GM12878 (cell line): ENCODE measurements at regions not wholly inside any gene's neighbourhood (a gene's known extent, or its start where the extent isn't known, plus 50 kb on each side); places are given as distances from the start of the nearest gene placed in this dataset.

Experiments used
- ATAC-seq: fragments of 200-7000 bp; cut with Tn5 transposase; 3 replicates; pipeline ENCODE4 v1.9.1; 2020; ENCODE audit warnings: mild to moderate bottlenecking, moderate library complexity
- BruUV-seq: library from RNA; stranded (reverse); fragments of 400-500 nt; replicated peaks from 2 replicates; lab custom pipeline; 2021; lab: Mats Ljungman, UMichigan
- CTCF ChIA-PET: fragments of 300-600 bp; sonication (Branson Sonifier 250); formaldehyde crosslinking; extraction: SDS; loops from one replicate; lab custom pipeline; 2021; ENCODE audit warnings: inconsistent platforms; lab: Yijun Ruan, JAX
- POLR2A ChIA-PET: fragments of 350-600 bp; formaldehyde crosslinking; extraction: SDS; loops from one replicate; lab custom pipeline; 2021; ENCODE audit warnings: inconsistent platforms; lab: Charles Lee
- RAD21 ChIA-PET: fragments of 300-600 bp; sonication (Branson Sonifier 250); formaldehyde crosslinking; loops from one replicate; lab custom pipeline; 2023; ENCODE audit warnings: antibody characterized with exemption; ENCODE audit not compliant: unreplicated experiment; lab: Charles Lee
- SMC1A ChIA-PET: fragments of 300-600 bp; sonication (Branson Sonifier 250); formaldehyde crosslinking; loops from one replicate; lab custom pipeline; 2023; ENCODE audit not compliant: unreplicated experiment, uncharacterized antibody; lab: Charles Lee
- DNase-seq: peaks from one replicate; pipeline ENCODE4 v3.0.0-alpha.2; 2011; ENCODE audit warnings: low read depth, low spot score
- FAIRE-seq: peaks from 3 replicates; lab custom pipeline; 2011; peaks lifted over from hg19 to GRCh38; lab: Jason Lieb, UNC
- H2AFZ ChIP-seq: 2 replicates; pipeline ENCODE4 v1.6.0; 2011; ENCODE audit warnings: low read depth, low read length, control low read depth; ENCODE audit not compliant: control insufficient read depth
- H3K27ac ChIP-seq: 2 replicates; pipeline ENCODE4 v1.5.1; 2011; ENCODE audit warnings: control low read depth; ENCODE audit not compliant: control insufficient read depth, insufficient read depth
- H3K27me3 ChIP-seq, 2 experiments: replicated peaks in 1 of 2; 2 replicates each; pipeline versions ENCODE4 v1.6.0 to v1.6.1; 2011; ENCODE audit warnings: low read length in 1 of 2; ENCODE audit not compliant: control insufficient read depth in 2 of 2, insufficient read depth in 2 of 2
- H3K36me3 ChIP-seq, 2 experiments: 2 replicates each; pipeline ENCODE4 v1.5.1; 2011; ENCODE audit warnings: low read length in 1 of 2; ENCODE audit not compliant: control insufficient read depth in 2 of 2, insufficient read depth in 2 of 2
- H3K4me1 ChIP-seq: 2 replicates; pipeline ENCODE4 v1.6.1; 2011; ENCODE audit warnings: mild to moderate bottlenecking, low read length, moderate library complexity, mixed read lengths; ENCODE audit not compliant: control insufficient read depth, insufficient read depth
- H3K4me2 ChIP-seq: 2 replicates; pipeline ENCODE4 v1.6.0; 2011; ENCODE audit warnings: control low read depth; ENCODE audit not compliant: control insufficient read depth, insufficient read depth
- H3K4me3 ChIP-seq: fragments of 200-600 bp; sonication (generic); 2 replicates; pipeline ENCODE4 v1.5.1; 2016
- H3K79me2 ChIP-seq: 2 replicates; pipeline ENCODE4 v1.6.0; 2011; ENCODE audit warnings: low read length; ENCODE audit not compliant: control insufficient read depth, insufficient read depth
- H3K9ac ChIP-seq: 2 replicates; pipeline ENCODE4 v1.8.0; 2011; ENCODE audit warnings: low read length, control low read depth, mixed read lengths; ENCODE audit not compliant: control insufficient read depth, insufficient read depth
- H3K9me3 ChIP-seq: replicated peaks from 3 replicates; pipeline ENCODE4 v1.5.1; 2011; ENCODE audit warnings: mild to moderate bottlenecking, low read length; ENCODE audit not compliant: control insufficient read depth, insufficient read depth
- H4K20me1 ChIP-seq: 2 replicates; pipeline ENCODE4 v1.6.0; 2011; ENCODE audit not compliant: control insufficient read depth, insufficient read depth
- BRCA1 ChIP-seq: IDR thresholded peaks from 2 replicates; pipeline ENCODE4 v1.6.1; 2011; ENCODE audit warnings: low read depth, low read length, improper control_type of control experiment
- CHD2 ChIP-seq: IDR thresholded peaks from 2 replicates; pipeline ENCODE4 v1.6.1; 2011; ENCODE audit warnings: low read depth, low read length, improper control_type of control experiment, borderline replicate concordance
- EGR1 ChIP-seq, 2 experiments: IDR thresholded peaks; 1 replicate in 1 of 2; 2 replicates in 1 of 2; pipeline ENCODE4 v1.6.1; 2011 to 2012; ENCODE audit warnings: low read depth in 2 of 2, low read length in 2 of 2, borderline replicate concordance in 1 of 2, mild to moderate bottlenecking in 1 of 2, moderate library complexity in 1 of 2
- EZH2 ChIP-seq: IDR thresholded peaks from 2 replicates; pipeline ENCODE4 v1.6.1; 2012; ENCODE audit warnings: low read depth, mild to moderate bottlenecking, control low read depth, inconsistent platforms, low read length, borderline replicate concordance; ENCODE audit not compliant: control insufficient read depth
- IKZF1 ChIP-seq: fragments of 450-650 bp; conservative IDR thresholded peaks from 2 replicates; pipeline ENCODE4 v1.6.1; 2017; ENCODE audit warnings: antibody characterized with exemption, mild to moderate bottlenecking
- MXI1 ChIP-seq: fragments of 150-350 bp; IDR thresholded peaks from 2 replicates; pipeline ENCODE4 v1.6.1; 2011; ENCODE audit warnings: low read depth, mild to moderate bottlenecking, inconsistent platforms, low read length, improper control_type of control experiment
- NKRF ChIP-seq: fragments of 450-650 bp; conservative IDR thresholded peaks from 2 replicates; pipeline ENCODE4 v1.6.1; 2017; ENCODE audit warnings: mild to moderate bottlenecking, moderate library complexity
- NR2C1 ChIP-seq: fragments of 450-650 bp; IDR thresholded peaks from 2 replicates; pipeline ENCODE4 v1.6.1; 2017; ENCODE audit warnings: antibody characterized with exemption, mild to moderate bottlenecking, moderate library complexity
- POU2F2 ChIP-seq: IDR thresholded peaks from 3 replicates; pipeline ENCODE4 v1.6.1; 2011; ENCODE audit warnings: low read depth, mild to moderate bottlenecking, low read length, borderline replicate concordance
- RBBP5 ChIP-seq: fragments of 200-600 bp; sonication (generic); conservative IDR thresholded peaks from 2 replicates; pipeline ENCODE4 v1.6.1; 2016
- SMAD1 ChIP-seq: fragments of 450-650 bp; IDR thresholded peaks from 2 replicates; pipeline ENCODE4 v1.6.1; 2018; ENCODE audit warnings: mild to moderate bottlenecking, low read depth; ENCODE audit not compliant: partially characterized antibody
- SP1 ChIP-seq: IDR thresholded peaks from one replicate; pipeline ENCODE4 v1.6.1; 2011; ENCODE audit warnings: low read depth, low read length
- SREBF1 ChIP-seq: IDR thresholded peaks from 2 replicates; pipeline ENCODE4 v1.6.1; 2012; ENCODE audit warnings: mild to moderate bottlenecking, low read length
- USF2 ChIP-seq: IDR thresholded peaks from 2 replicates; pipeline ENCODE4 v1.6.1; 2011; ENCODE audit warnings: low read depth, low read length, improper control_type of control experiment, borderline replicate concordance
- YY1 ChIP-seq: IDR thresholded peaks from 2 replicates; pipeline ENCODE4 v1.6.1; 2011; ENCODE audit warnings: low read depth, mild to moderate bottlenecking, low read length
- WGBS: methylation state at CpG from one replicate; pipeline ENCODE4 v1.1.6; 2016; ENCODE audit warnings: low lambda C conversion rate; ENCODE audit not compliant: insufficient replicate concordance, insufficient coverage; ENCODE audit errors: missing lambda C conversion rate; 5-methylcytosine and 5-hydroxymethylcytosine counted together
- in situ Hi-C: fragments of 300-500 bp; cut with MboI; formaldehyde crosslinking; loops from 9 replicates; pipeline ENCODE4 v1.14.3; 2018; ENCODE audit warnings: mixed read lengths
- intact Hi-C: fragments of 100-400 bp; cut with micrococcal nuclease; formaldehyde crosslinking; loops from one replicate; pipeline ENCODE4 v1.14.2; 2022; ENCODE audit not compliant: unreplicated experiment
- TF ChIP-seq, protein P1 (sequence below): IDR thresholded peaks from 2 replicates; pipeline ENCODE4 v1.6.1; 2012; ENCODE audit warnings: mild to moderate bottlenecking, low read depth, low read length

DNA sequence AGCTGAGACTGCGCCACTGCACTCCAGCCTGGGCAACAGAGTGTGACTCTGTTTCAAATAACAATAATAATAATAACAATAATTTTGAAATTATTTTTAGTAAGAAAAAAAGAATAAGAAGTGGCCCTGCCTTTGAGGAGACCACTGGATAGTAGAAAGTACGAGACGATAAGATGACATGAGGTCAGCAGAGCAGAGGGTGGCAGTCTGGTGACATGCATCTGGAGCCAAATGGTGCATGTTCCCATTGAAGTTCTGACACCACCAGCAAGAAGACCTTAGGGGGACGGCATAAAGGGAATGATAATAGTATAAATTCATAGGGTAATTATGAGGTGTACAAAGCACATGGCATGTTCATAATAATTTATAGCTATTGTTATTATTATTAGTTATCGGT is 542.2 kb upstream of the TBL1XR1 start (continued):
- TF ChIP-seq USF2 (no peak), RBBP5 (no peak), SMAD1 (no peak)

- Histone ChIP-seq H3K4me1 (no peaks in the 10 kb centered on the region), H3K9me3 (no peaks in the 10 kb centered on the region), H3K27ac (no peak overlapping the region), H3K9ac (no peak overlapping the region), H4K20me1 (no peaks in the 10 kb centered on the region), H3K4me2 (no peak overlapping the region), H3K36me3 (no peaks in the 10 kb centered on the region), H3K79me2 (no peaks in the 10 kb centered on the region), H3K27me3 (no peaks in the 10 kb centered on the region), H2AFZ (no peak overlapping the region), H3K4me3 (no peak overlapping the region)
- no peak for DNase-seq
- intact Hi-C loops = no loop called here
- TF ChIP-seq SP1 (no peak), SREBF1 (no peak), EGR1 (IDR thresholded peaks at IDR 0.05; ENCODE audit: borderline replicate concordance in 1 of 2, low read depth in 2 of 2, low read length in 2 of 2) (no peak), YY1 (no peak), EZH2 (no peak), POU2F2 (no peak), NKRF (no peak), CHD2 (no peak), NR2C1 (no peak), MXI1 (no peak), BRCA1 (no peak), IKZF1 (no peak)
- TF ChIP-seq, protein P1, sequence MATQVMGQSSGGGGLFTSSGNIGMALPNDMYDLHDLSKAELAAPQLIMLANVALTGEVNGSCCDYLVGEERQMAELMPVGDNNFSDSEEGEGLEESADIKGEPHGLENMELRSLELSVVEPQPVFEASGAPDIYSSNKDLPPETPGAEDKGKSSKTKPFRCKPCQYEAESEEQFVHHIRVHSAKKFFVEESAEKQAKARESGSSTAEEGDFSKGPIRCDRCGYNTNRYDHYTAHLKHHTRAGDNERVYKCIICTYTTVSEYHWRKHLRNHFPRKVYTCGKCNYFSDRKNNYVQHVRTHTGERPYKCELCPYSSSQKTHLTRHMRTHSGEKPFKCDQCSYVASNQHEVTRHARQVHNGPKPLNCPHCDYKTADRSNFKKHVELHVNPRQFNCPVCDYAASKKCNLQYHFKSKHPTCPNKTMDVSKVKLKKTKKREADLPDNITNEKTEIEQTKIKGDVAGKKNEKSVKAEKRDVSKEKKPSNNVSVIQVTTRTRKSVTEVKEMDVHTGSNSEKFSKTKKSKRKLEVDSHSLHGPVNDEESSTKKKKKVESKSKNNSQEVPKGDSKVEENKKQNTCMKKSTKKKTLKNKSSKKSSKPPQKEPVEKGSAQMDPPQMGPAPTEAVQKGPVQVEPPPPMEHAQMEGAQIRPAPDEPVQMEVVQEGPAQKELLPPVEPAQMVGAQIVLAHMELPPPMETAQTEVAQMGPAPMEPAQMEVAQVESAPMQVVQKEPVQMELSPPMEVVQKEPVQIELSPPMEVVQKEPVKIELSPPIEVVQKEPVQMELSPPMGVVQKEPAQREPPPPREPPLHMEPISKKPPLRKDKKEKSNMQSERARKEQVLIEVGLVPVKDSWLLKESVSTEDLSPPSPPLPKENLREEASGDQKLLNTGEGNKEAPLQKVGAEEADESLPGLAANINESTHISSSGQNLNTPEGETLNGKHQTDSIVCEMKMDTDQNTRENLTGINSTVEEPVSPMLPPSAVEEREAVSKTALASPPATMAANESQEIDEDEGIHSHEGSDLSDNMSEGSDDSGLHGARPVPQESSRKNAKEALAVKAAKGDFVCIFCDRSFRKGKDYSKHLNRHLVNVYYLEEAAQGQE = no peak
- SMC1A ChIA-PET = interaction anchor here (0.5 to 2.2 kb wide), 3 partner anchors 10 to 46 kb away, joined by 3 to 6 read pairs (median 6); no protein-coding TSS in a partner anchor
- WGBS = 48% methylated on average over 3 of the region's 3 CpGs
- ATAC-seq = no peak
- CTCF ChIA-PET = interaction anchor here (1.0 kb wide), 1 partner anchor 868 kb away, joined by 3 read pairs; no protein-coding TSS in a partner anchor
- BruUV-seq = no TSS peak
- RAD21 ChIA-PET = no interaction called here
- in situ Hi-C loops = no loop called here
- FAIRE-seq = no peak
- POLR2A ChIA-PET = no interaction called here
Measured at GRCh38 chr3:177740254-177740653, 543.0 kb upstream of the TBL1XR1 start.
